ENCODE measurements at regions not wholly inside any gene's neighbourhood (a gene's known extent, or its start where the extent isn't known, plus 50 kb on each side); places are given as distances from the start of the nearest gene placed in this dataset.

DNA sequence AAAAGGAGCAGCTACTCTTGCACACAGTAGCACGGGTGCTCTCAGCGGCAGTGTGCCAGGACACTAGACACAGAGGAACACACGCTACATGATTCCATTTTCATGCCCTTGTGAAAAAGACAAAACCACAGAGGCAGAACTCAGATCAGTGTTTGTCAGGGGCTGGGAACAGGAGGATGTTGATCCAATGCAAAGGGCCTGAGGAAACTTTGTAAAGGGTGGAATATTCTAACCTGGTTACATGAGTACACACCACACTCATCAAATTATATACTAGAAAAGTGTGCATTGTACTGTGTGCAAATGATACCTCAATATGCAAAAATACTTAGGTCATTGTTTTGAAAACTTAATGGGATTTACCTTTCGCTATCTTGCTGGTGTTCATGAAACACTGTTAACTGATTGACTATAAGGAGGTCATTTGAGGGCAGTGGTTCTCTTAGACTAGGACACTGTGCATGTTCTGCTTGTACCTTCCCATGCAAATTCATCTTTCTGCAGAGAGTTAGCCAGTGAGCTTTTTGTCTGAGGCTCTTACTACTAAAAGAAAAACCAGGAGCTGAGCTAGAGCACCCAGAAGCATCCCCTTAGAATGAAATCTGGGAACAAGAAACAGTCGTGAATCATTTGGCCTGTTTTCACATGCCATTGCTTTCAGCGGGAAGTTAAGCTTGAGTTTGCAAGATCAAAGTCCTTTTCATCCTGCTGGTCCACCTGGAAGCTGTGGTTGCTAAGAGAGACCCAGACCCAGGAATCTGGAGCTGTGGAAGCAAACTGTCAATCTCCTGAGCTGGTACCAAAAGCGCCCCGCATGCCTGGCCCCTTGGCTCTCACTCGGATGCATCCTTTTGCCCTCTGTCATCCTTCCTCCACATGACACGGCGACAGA lies 204.8 kb downstream of the TTLL2 start:
- TF ChIP-seq POLR2AphosphoS5 (IDR thresholded peaks at IDR 0.05; ENCODE audit: low read depth, low read length) (no peak), POLR2A (IDR thresholded peaks at IDR 0.05; ENCODE audit: low read depth, low read length) (no peak), POU2F2 (IDR thresholded peaks at IDR 0.05; ENCODE audit: low read depth, low read length) (no peak), TAF1 (IDR thresholded peaks at IDR 0.05; ENCODE audit: low read depth, low read length) (no peak)
